ENCODE measurements at regions not wholly inside any gene's neighbourhood (a gene's known extent, or its start where the extent isn't known, plus 50 kb on each side); places are given as distances from the start of the nearest gene placed in this dataset.

- no peak for TF ChIP-seq CTCF (IDR thresholded peaks at IDR 0.05; ENCODE audit: insufficient read depth, low read length)
- DNase-seq (ENCODE audit: low read depth), result no peak
- H3K4me3 ChIP-seq (ENCODE audit: low read depth, low read length), result no peak overlapping the region
Observed at GRCh38 chr12:72723732-72724131, 451.6 kb downstream of the TRHDE start.

GRCh38 chr12:72729451-72730010, 457.4 kb downstream of the TRHDE start:
- TF ChIP-seq CTCF (IDR thresholded peaks at IDR 0.05; ENCODE audit: insufficient read depth, low read length), result no peak
- H3K4me3 ChIP-seq (ENCODE audit: low read depth, low read length), result no peak overlapping the region
- no peak for DNase-seq (ENCODE audit: low read depth)

- DNase-seq (ENCODE audit: low read depth), result no peak
- no peak for TF ChIP-seq CTCF (IDR thresholded peaks at IDR 0.05; ENCODE audit: insufficient read depth, low read length)
- no peak overlapping the region for H3K4me3 ChIP-seq (ENCODE audit: low read depth, low read length)
Observed at GRCh38 chr12:72734581-72734980, 462.4 kb downstream of the TRHDE start.

- H3K4me3 ChIP-seq (ENCODE audit: low read depth, low read length), result no peak overlapping the region
- DNase-seq (ENCODE audit: low read depth), result no peak
- no peak for TF ChIP-seq CTCF (IDR thresholded peaks at IDR 0.05; ENCODE audit: insufficient read depth, low read length)
Observed at GRCh38 chr12:72738811-72739210, 466.6 kb downstream of the TRHDE start.

- no peak overlapping the region for H3K4me3 ChIP-seq (ENCODE audit: low read depth, low read length)
- no peak for DNase-seq (ENCODE audit: low read depth)
- TF ChIP-seq CTCF (IDR thresholded peaks at IDR 0.05; ENCODE audit: insufficient read depth, low read length), result no peak
Observed at GRCh38 chr12:72740064-72740463, 467.9 kb downstream of the TRHDE start.

GRCh38 chr12:72742568-72742967, 470.4 kb downstream of the TRHDE start:
- no peak for TF ChIP-seq CTCF (IDR thresholded peaks at IDR 0.05; ENCODE audit: insufficient read depth, low read length)
- H3K4me3 ChIP-seq (ENCODE audit: low read depth, low read length), result no peak overlapping the region
- DNase-seq (ENCODE audit: low read depth), result no peak

GRCh38 chr12:72746048-72746447, 473.9 kb downstream of the TRHDE start:
- TF ChIP-seq CTCF (IDR thresholded peaks at IDR 0.05; ENCODE audit: insufficient read depth, low read length), result no peak
- DNase-seq (ENCODE audit: low read depth), result no peak
- H3K4me3 ChIP-seq (ENCODE audit: low read depth, low read length), result no peak overlapping the region

Data from fibroblast of the aortic adventitia (primary cell).